NB4 (cell line): ENCODE measurements at regions not wholly inside any gene's neighbourhood (a gene's known extent, or its start where the extent isn't known, plus 50 kb on each side); places are given as distances from the start of the nearest gene placed in this dataset.

ENCODE experiments used
- DNase-seq: peaks from one replicate; pipeline ENCODE4 v3.0.0; 2010; ENCODE audit warnings: low read depth
- H3K4me3 ChIP-seq: one replicate; pipeline ENCODE4 v1.5.1; 2011; ENCODE audit warnings: mild to moderate bottlenecking, low read depth, low read length, moderate library complexity
- CTCF ChIP-seq: IDR thresholded peaks from one replicate; pipeline ENCODE4 v1.5.1; 2012; ENCODE audit warnings: low read depth, low read length
- MAX ChIP-seq: IDR thresholded peaks from 2 replicates; pipeline ENCODE4 v1.6.1; 2011; ENCODE audit warnings: low read depth, low read length
- MYC ChIP-seq: IDR thresholded peaks from 2 replicates; pipeline ENCODE4 v1.6.1; 2011; ENCODE audit warnings: low read depth, low read length
- POLR2A ChIP-seq: IDR thresholded peaks from 2 replicates; pipeline ENCODE4 v1.6.1; 2011; ENCODE audit warnings: mild to moderate bottlenecking; ENCODE audit not compliant: insufficient read length; ENCODE audit errors: extremely low read depth

- no peak overlapping the region for H3K4me3 ChIP-seq
- no peak for TF ChIP-seq CTCF
- no peak for TF ChIP-seq POLR2A
- no peak for TF ChIP-seq MAX
- TF ChIP-seq MYC: no peak
- DNase-seq: no peak
Measured at GRCh38 chr1:234897390-234897749, 231.3 kb downstream of the TOMM20 start.

GRCh38 chr1:234896477-234897389 lies 231.9 kb downstream of the TOMM20 start:
- DNase-seq: no peak
- H3K4me3 ChIP-seq: no peak overlapping the region
- no peak for TF ChIP-seq POLR2A

- H3K4me3 ChIP-seq: no peak overlapping the region
- peak; percentile 65 for DNase-seq
- TF ChIP-seq POLR2A (no peak), MAX (no peak), CTCF (no peak), MYC (no peak)
Measured at GRCh38 chr1:234893725-234894630, 234.7 kb downstream of the TOMM20 start.

- TF ChIP-seq MYC (no peak), CTCF (no peak), MAX (no peak), POLR2A (no peak)
Measured at GRCh38 chr1:234893359-234893724, 235.3 kb downstream of the TOMM20 start.

GRCh38 chr1:234892642-234893041 lies 236.0 kb downstream of the TOMM20 start:
- no peak for TF ChIP-seq MAX
- no peak for TF ChIP-seq CTCF
- TF ChIP-seq MYC: no peak
- H3K4me3 ChIP-seq: no peak overlapping the region
- DNase-seq: no peak

More at GRCh38 chr1:234893359-234893724, 235.3 kb downstream of the TOMM20 start:
- no peak for DNase-seq
- no peak overlapping the region for H3K4me3 ChIP-seq

GRCh38 chr1:234891427-234891826 lies 237.2 kb downstream of the TOMM20 start:
- TF ChIP-seq CTCF (no peak), MYC (no peak), MAX (no peak), POLR2A (no peak)
- H3K4me3 ChIP-seq: no peak overlapping the region
- DNase-seq: no peak
